D341Med (cell line): ENCODE measurements at regions not wholly inside any gene's neighbourhood (a gene's known extent, or its start where the extent isn't known, plus 50 kb on each side); places are given as distances from the start of the nearest gene placed in this dataset.
"Not testable (repeated sequence)": the region's sequence is repeated elsewhere in the genome, so short reads cannot be mapped to it uniquely, and the experiment has no call there.

ENCODE experiments used
- DNase-seq: peaks from one replicate; pipeline ENCODE4 v3.0.0; 2012; ENCODE audit warnings: low spot score

GRCh38 chr2:10223932-10224720 lies 78.6 kb upstream of the HPCAL1 start:
- DNase-seq: no peak

- DNase-seq: no peak
These were observed 78.0 kb upstream of the HPCAL1 start for GRCh38 chr2:10224734-10225133.

DNA sequence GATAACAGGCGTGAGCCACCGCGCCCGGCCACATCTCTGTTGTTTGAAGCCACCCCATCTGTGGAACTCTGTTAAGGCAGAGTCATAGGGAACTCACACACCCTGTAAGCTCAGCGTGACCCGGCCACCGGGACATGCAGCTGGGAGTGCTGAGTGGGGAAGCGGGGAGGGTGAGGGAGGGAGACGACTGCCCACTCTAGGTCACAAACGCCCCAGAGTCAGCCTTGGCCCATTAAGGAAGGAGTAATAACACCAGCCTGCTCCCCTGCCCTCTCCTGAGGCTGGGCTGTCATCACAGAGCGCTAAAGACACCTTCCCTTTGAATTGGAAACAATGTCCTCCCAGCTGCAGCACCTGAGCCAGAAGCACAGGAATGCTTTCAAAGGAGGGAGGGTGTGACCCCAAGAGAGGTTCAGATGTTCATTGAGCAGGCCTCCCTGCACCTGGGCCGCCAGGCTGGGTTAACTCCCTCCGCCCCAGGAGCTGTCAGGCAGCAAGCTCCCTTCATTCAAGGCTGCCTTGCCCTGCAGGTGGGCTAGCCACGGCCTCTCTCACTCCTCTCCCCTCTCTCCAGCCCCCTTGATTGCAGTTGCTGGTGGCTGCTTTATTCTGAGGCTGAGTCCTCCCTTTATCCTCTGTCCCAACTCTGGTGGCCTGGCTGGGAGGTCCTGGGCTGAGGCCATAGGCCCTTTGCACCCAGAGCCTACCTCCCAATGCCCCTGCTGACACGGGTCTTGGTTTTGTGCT lies 77.2 kb upstream of the HPCAL1 start:
- no peak for DNase-seq

- no peak for DNase-seq
These were observed 76.5 kb upstream of the HPCAL1 start for GRCh38 chr2:10226038-10226724.

DNA sequence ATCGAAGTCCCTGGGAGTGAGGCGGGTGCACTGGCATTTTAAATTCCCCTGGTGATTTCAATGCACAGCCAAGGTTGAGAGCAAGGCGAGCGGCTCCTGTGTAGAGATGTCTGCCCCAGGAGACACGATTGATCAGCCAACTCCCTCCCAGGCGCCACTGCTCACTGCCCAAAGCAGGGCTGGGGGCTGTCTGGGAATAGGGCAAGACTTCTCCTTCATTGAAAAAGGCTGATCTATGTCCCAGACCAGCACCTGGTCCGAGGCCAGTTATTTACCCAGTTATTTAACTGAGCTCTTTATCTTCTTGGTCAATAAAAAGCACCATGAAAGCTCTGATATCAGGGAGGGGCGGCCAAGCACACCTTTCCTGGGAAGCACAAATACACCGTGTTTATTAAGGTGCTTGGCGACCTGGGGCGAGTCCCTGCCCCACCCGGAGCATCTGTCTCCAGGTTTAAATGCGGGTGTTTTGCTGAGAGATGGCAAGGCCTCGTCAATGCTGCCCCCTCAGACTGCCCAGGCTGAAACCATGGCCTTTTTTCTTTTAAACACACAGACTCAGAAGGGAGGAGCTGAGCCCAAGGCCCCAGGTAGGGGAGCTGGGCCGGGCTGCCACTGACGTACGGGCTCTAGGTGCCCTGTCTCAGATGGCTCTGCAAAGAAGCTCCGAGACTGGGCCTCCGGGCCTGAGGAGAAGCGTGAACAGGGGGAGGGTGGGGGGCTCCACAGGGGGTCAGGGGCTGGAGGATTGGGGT lies 73.9 kb upstream of the HPCAL1 start:
- no peak for DNase-seq

GRCh38 chr2:10229462-10230099 lies 73.1 kb upstream of the HPCAL1 start:
- DNase-seq: no peak

- no peak for DNase-seq
These were observed 72.2 kb upstream of the HPCAL1 start for GRCh38 chr2:10230499-10230898.

- not testable (repeated sequence) for DNase-seq
These were observed 71.8 kb upstream of the HPCAL1 start for GRCh38 chr2:10230921-10231320.

- DNase-seq: no peak
These were observed 71.1 kb upstream of the HPCAL1 start for GRCh38 chr2:10231551-10232085.

DNA sequence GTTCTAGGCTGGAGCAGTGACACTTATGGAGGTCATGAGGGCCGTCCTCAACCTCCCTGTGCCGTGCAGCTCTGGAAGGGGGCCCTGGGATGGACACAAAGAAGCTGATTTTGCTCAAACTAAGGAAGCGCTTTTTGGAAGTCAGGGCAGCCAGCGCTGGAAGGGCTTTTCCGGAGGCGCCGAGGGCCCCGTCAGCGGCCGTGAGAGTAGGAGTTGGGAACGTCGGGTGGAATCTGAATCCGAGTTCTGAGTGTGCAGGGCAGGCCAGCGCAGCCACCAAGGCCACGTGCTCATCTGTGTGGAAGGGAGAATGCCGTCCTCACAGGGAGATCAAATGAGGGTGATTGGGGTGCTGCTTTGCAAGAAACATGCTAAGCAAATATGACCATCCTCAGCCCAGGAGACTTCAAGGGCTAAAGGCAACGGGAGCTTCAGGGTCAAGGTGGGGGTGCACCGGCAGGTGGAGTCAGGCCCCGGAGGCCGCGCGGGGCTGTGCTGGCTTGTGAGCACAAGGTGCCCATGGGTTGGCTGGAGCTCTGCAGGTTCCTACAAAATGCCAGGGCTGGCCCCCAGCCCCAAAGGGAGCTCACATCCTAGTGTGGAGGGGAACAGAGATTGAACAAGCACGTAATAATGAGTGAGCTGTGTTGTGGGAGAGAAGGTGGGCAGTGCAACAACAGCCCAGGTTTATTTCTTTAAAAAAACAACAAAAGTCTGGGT lies 70.4 kb upstream of the HPCAL1 start:
- DNase-seq: no peak

DNA sequence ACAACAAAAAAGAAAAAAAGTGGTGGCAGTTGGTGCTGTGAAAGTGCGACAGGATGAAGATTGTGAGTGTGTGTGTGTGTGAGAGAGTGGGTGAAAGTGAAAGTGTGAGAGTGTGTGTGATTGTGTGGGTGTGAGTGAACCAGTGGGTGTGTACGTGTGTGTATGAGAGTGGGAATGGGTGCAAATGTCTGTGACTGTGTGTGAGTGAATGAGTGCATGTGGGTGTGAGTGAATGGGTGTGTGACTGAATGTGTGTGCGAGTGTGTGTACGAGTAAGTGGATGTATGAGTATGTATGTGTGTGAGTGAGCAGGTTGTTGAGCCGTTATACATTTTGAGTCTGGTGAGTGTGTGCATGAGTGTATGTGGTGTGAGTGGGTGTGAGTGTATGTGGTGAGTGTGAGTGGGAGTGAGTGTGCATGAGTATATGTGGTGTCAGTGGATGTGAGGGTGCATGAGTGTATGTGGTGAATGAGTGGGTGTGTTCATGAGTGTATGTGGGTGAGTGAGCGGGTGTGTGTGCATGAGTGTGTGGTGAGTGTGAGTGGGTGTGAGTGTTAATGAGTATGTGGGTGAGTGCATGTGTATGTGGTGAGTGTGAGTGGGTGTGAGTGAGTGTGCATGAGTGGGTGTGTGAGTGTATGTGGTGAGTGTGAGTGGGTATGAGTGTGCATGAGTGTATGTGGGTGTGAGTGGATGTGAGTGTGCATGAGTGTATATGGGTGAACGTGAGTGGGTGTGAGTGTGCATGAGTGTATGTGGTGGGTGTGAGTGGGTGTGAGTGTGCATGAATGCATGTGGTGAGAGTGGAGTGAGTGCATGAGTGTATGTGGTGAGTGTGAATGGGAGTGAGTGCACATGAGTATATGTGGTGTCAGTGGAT lies 69.3 kb upstream of the HPCAL1 start:
- no peak for DNase-seq

- no peak for DNase-seq
These were observed 68.7 kb upstream of the HPCAL1 start for GRCh38 chr2:10234013-10234306.

DNA sequence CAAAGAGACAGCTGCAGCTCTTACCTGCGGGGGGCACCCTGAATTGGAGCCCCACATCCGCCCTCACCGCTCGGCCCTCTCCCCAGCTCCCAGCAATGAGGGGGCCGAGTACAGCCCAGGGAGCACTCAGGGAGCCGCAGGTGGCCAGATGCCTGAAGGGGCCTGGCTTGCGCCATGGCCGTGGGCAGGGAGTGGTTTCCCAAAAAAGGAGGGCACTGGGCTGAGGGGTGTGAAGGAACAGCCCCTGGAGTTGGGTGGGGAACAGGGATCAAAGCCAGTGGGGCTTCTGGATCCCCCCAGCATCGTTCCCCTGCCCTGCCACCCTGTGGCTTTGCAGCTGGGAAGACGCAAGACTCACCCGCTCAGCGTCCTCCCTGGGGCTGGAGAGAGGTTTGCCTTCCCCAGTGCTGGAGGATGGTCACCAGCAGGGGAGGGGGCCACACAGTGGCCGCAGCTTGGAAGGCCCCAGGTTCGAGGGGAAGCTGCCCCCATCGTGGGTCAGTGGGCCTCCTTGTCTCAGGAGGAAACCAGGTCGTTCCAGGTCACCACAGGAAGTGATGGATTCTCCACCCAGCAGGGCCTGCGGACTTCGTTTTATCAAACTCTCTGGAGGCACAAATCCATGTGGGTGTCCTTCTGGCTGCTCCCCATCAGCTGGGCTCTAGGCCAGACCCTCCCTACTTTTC lies 68.2 kb upstream of the HPCAL1 start:
- DNase-seq: no peak

DNA sequence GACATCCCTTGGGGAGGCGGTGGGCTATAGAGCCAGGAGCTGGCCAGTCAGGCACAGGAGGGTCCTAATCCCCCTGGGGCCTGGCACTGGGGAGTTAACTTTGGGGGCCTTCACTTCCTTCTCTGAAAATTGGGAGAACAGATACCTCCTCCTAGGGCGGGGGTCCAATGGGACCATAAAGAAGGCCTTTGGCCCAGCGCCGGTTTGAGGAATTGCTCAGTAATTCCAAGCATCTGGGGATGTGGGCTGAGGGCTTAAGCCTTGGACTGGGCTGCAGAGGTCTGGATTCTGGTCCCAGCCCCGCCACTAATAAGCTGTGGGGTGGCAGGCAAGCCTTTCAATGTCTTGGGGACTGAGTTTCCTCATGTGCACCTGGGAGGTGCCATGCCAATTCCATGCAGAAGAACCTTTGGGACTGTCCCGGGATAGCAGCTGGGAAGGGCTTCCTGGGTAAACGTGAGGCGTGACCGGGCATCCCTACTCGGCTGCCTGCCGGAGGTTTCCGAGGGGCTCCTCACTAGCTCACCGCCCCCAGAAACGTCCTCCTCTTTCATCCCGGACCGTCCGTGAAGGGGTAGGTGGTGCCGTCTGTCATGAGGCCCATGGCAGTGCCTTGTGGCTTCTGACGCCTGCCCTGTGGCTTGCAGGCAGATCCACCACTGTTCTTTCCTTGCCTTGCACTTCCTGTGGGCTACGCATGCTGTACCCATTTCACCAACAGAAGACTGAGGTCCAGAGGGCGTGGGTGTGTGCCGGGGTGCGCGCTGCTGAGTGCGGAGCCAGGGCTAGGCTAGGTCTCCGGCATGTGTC lies 67.4 kb upstream of the HPCAL1 start:
- DNase-seq: no peak

- no peak for DNase-seq
These were observed 66.7 kb upstream of the HPCAL1 start for GRCh38 chr2:10235909-10236550.

- no peak for DNase-seq
These were observed 65.9 kb upstream of the HPCAL1 start for GRCh38 chr2:10236571-10237391.
